Caco-2 (cell line): ENCODE measurements at regions not wholly inside any gene's neighbourhood (a gene's known extent, or its start where the extent isn't known, plus 50 kb on each side); places are given as distances from the start of the nearest gene placed in this dataset.

ENCODE experiments used
- BruUV-seq: library from RNA; stranded (reverse); fragments of 400-500 nt; replicated peaks from 2 replicates; lab custom pipeline; 2021; lab: Mats Ljungman, UMichigan
- CTCF ChIA-PET: fragments of 300-600 bp; sonication (Branson Sonifier 250); formaldehyde crosslinking; loops from one replicate; lab custom pipeline; 2022; ENCODE audit warnings: antibody characterized with exemption; lab: Charles Lee
- POLR2A ChIA-PET: fragments of 300-600 bp; sonication (Branson Sonifier 250); formaldehyde crosslinking; loops from one replicate; lab custom pipeline; 2022; ENCODE audit warnings: antibody characterized with exemption; lab: Charles Lee
- DNase-seq, 2 experiments: peaks; one replicate each; pipeline versions ENCODE4 v3.0.0 to v3.0.0-alpha.2; 2020 to 2022
- H3K27me3 ChIP-seq: replicated peaks from 2 replicates; pipeline ENCODE4 v1.6.0; 2011; ENCODE audit warnings: low read length; ENCODE audit not compliant: control insufficient read depth, insufficient read depth
- H3K36me3 ChIP-seq: 2 replicates; pipeline ENCODE4 v1.5.1; 2011; ENCODE audit warnings: low read length; ENCODE audit not compliant: control insufficient read depth, insufficient read depth
- H3K4me1 ChIP-seq: fragments of 250-450 bp; sonication (Bioruptor Pico); 2 replicates; pipeline ENCODE4 v1.5.1; 2020; ENCODE audit warnings: mild to moderate bottlenecking
- H3K4me3 ChIP-seq: 2 replicates; pipeline ENCODE4 v1.5.1; 2011; ENCODE audit warnings: low read depth, mild to moderate bottlenecking, control low read depth, low read length
- H3K9me3 ChIP-seq: fragments of 250-450 bp; sonication (Bioruptor Pico); 2 replicates; pipeline ENCODE4 v1.5.1; 2020; ENCODE audit warnings: mild to moderate bottlenecking, moderate library complexity
- H3K27ac Mint-ChIP-seq: one replicate; pipeline ENCODE4 v1.8.0; 2022; ENCODE audit warnings: mixed read lengths; ENCODE audit not compliant: unreplicated experiment
- H3K27me3 Mint-ChIP-seq: one replicate; pipeline ENCODE4 v1.8.0; 2022; ENCODE audit warnings: mixed read lengths; ENCODE audit not compliant: insufficient read depth, unreplicated experiment
- H3K36me3 Mint-ChIP-seq: one replicate; pipeline ENCODE4 v1.8.0; 2022; ENCODE audit warnings: mild to moderate bottlenecking, mixed read lengths; ENCODE audit not compliant: insufficient read depth, unreplicated experiment
- H3K4me1 Mint-ChIP-seq: one replicate; pipeline ENCODE4 v1.8.0; 2022; ENCODE audit warnings: low read depth, mixed read lengths; ENCODE audit not compliant: unreplicated experiment
- H3K4me3 Mint-ChIP-seq: one replicate; pipeline ENCODE4 v1.8.0; 2022; ENCODE audit warnings: mild to moderate bottlenecking, moderate library complexity, mixed read lengths; ENCODE audit not compliant: unreplicated experiment
- H3K9me3 Mint-ChIP-seq: one replicate; pipeline ENCODE4 v1.8.0; 2022; ENCODE audit warnings: mixed read lengths; ENCODE audit not compliant: unreplicated experiment
- intact Hi-C: fragments of 100-400 bp; cut with micrococcal nuclease; formaldehyde crosslinking; loops from one replicate; pipeline ENCODE4 v1.10.0; 2022; ENCODE audit not compliant: unreplicated experiment
- TF ChIP-seq, protein P1 (sequence below), 2 experiments: fragments of 200-600 bp in 1 of 2; IDR thresholded peaks; 1 replicate in 1 of 2; 2 replicates in 1 of 2; pipeline versions ENCODE4 v1.5.1 to v1.8.0; 2011 to 2022; ENCODE audit warnings: antibody characterized with exemption in 1 of 2, control low read depth in 1 of 2, inconsistent platforms in 1 of 2, low read depth in 1 of 2, low read length in 1 of 2, mild to moderate bottlenecking in 1 of 2, moderate library complexity in 1 of 2; ENCODE audit not compliant: insufficient read depth in 1 of 2, severe bottlenecking in 1 of 2, unreplicated experiment in 1 of 2

GRCh38 chr2:180360283-180360618 lies 353.2 kb upstream of the CWC22 start:
- Mint-ChIP-seq H3K36me3 (no peaks in the 10 kb centered on the region), H3K27me3 (no peaks in the 10 kb centered on the region), H3K9me3 (no peaks in the 10 kb centered on the region), H3K27ac (no peak overlapping the region), H3K4me1 (peaks cover 10% of the 10 kb centered on the region), H3K4me3 (no peak overlapping the region)
- no peak for DNase-seq
- Histone ChIP-seq H3K27me3 (no peaks in the 10 kb centered on the region), H3K36me3 (no peaks in the 10 kb centered on the region), H3K9me3 (no peaks in the 10 kb centered on the region; the same call in 1 of the 2 replicates), H3K4me1 (peaks cover 4% of the 10 kb centered on the region; the same call in 1 of the 2 replicates), H3K4me3 (no peak overlapping the region)
- BruUV-seq, result no TSS peak
- POLR2A ChIA-PET, result no interaction called here
- CTCF ChIA-PET, result no interaction called here
- intact Hi-C loops, result no loop called here
- TF ChIP-seq, protein P1, sequence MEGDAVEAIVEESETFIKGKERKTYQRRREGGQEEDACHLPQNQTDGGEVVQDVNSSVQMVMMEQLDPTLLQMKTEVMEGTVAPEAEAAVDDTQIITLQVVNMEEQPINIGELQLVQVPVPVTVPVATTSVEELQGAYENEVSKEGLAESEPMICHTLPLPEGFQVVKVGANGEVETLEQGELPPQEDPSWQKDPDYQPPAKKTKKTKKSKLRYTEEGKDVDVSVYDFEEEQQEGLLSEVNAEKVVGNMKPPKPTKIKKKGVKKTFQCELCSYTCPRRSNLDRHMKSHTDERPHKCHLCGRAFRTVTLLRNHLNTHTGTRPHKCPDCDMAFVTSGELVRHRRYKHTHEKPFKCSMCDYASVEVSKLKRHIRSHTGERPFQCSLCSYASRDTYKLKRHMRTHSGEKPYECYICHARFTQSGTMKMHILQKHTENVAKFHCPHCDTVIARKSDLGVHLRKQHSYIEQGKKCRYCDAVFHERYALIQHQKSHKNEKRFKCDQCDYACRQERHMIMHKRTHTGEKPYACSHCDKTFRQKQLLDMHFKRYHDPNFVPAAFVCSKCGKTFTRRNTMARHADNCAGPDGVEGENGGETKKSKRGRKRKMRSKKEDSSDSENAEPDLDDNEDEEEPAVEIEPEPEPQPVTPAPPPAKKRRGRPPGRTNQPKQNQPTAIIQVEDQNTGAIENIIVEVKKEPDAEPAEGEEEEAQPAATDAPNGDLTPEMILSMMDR (IDR thresholded peaks at IDR 0.05; ENCODE audit: insufficient read depth in 1 of 2, low read depth in 1 of 2, low read length in 1 of 2, severe bottlenecking in 1 of 2, unreplicated experiment in 1 of 2), result no peak

DNA sequence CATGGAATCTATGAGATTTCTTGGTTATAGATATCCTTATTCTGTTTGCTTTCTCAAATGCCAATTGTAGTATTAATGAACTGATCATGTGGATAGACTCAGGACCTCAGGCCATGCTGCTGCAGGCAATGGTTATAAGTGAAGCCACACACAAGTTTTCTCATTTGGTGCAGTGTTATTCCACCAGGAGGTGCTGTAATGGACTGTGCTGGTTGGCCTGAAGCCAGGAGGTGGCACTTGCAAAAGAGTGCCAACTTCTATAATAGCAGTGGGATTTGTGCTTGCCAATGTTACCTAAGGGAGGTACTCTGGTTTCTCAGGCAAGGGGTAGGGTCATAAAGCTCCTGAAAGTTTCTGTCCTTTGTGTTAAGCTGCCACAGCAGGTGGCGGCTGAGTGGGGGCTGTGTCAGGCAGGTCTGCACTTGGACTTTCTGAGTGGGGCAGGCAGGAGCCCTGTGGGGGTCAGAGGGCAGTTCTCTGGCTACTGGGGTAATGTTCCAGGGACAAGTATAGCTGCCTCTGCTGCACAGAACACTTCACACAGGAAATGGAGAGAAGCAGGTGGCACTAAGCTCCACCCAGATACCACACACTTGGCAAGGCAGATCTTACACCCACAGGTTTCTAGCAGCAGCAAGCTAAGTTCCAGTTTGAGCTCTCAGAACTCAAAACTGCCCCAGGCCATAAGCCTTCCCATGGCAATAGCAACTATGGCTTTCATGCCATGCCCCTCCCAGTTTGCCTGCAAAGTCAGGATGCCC lies 352.6 kb upstream of the CWC22 start:
- POLR2A ChIA-PET, result no interaction called here
- no peaks in the 10 kb centered on the region for H3K36me3 Mint-ChIP-seq
- Histone ChIP-seq H3K27me3 (no peaks in the 10 kb centered on the region), H3K4me3 (no peak overlapping the region), H3K4me1 (peaks cover 4% of the 10 kb centered on the region; the same call in 1 of the 2 replicates), H3K36me3 (no peaks in the 10 kb centered on the region), H3K9me3 (no peaks in the 10 kb centered on the region; the same call in 1 of the 2 replicates)
- no TSS peak for BruUV-seq
- no peaks in the 10 kb centered on the region for H3K9me3 Mint-ChIP-seq
- intact Hi-C loops, result no loop called here
- no peaks in the 10 kb centered on the region for H3K27me3 Mint-ChIP-seq
- no peak for DNase-seq
- no peak overlapping the region for H3K27ac Mint-ChIP-seq
- TF ChIP-seq, protein P1 (IDR thresholded peaks at IDR 0.05; ENCODE audit: insufficient read depth in 1 of 2, low read depth in 1 of 2, low read length in 1 of 2, severe bottlenecking in 1 of 2, unreplicated experiment in 1 of 2), result no peak
- CTCF ChIA-PET, result no interaction called here
- H3K4me1 Mint-ChIP-seq, result peaks cover 10% of the 10 kb centered on the region
- no peak overlapping the region for H3K4me3 Mint-ChIP-seq

DNA sequence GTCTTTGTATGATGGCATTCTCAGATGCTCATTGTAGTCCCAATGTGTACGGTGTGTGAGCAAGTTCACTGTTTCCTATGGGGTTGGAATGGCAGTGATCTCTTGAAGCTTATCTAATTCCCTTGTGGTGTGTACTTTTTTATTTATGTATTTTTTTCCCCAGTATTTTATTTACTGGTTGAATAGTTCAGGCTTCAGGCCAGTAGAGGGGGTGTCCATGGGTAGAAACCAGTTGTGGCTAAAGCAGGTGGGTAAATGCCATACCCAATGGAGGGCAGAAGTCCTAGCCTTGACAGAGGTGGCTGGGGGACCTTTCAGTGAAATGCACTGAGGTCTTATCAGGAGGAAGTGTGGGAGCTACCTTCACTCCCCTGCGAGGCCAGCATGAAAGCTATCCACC lies 351.4 kb upstream of the CWC22 start:
- no TSS peak for BruUV-seq
- CTCF ChIA-PET, result no interaction called here
- no peak overlapping the region for H3K27ac Mint-ChIP-seq

More for the DNA sequence above, 351.4 kb upstream of the CWC22 start:
- Histone ChIP-seq H3K4me3 (no peak overlapping the region), H3K9me3 (no peaks in the 10 kb centered on the region; the same call in 1 of the 2 replicates), H3K27me3 (no peaks in the 10 kb centered on the region), H3K4me1 (peaks cover 4% of the 10 kb centered on the region; the same call in 1 of the 2 replicates), H3K36me3 (no peaks in the 10 kb centered on the region)
- Mint-ChIP-seq H3K4me3 (no peak overlapping the region), H3K9me3 (no peaks in the 10 kb centered on the region), H3K4me1 (peaks cover 10% of the 10 kb centered on the region), H3K36me3 (no peaks in the 10 kb centered on the region), H3K27me3 (no peaks in the 10 kb centered on the region)
- POLR2A ChIA-PET, result no interaction called here
- TF ChIP-seq, protein P1 (IDR thresholded peaks at IDR 0.05; ENCODE audit: insufficient read depth in 1 of 2, low read depth in 1 of 2, low read length in 1 of 2, severe bottlenecking in 1 of 2, unreplicated experiment in 1 of 2), result no peak
- intact Hi-C loops, result no loop called here
- no peak for DNase-seq
